NCI-H1930 (cell line): ENCODE measurements at regions not wholly inside any gene's neighbourhood (a gene's known extent, or its start where the extent isn't known, plus 50 kb on each side); places are given as distances from the start of the nearest gene placed in this dataset.
"Not testable (repeated sequence)": the region's sequence is repeated elsewhere in the genome, so short reads cannot be mapped to it uniquely, and the experiment has no call there.

ENCODE experiments used
- DNase-seq, 2 experiments: peaks; one replicate each; lab custom pipeline; 2025; lab: John Stamatoyannopoulos, UW

DNA sequence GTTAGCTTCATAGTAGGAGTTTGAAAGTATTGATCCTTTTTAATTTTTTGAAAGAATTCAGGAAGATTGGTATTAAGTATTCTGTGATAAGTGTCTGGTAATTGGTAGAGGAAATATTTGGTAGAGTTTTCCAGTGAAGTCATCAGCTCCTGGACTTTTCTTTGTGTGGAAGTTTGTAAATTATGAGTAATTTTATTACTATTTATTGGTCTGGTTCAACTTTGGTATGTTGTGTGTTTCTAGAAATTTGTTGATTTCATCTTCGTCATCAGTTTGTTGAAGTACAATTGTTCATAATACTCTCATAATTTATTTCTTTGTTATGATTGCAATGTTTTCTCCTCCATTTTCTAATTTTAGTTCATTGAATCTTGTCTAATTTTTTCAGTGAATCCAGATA is 832.0 kb downstream of the OTOL1 start:
- no peak for DNase-seq

DNA sequence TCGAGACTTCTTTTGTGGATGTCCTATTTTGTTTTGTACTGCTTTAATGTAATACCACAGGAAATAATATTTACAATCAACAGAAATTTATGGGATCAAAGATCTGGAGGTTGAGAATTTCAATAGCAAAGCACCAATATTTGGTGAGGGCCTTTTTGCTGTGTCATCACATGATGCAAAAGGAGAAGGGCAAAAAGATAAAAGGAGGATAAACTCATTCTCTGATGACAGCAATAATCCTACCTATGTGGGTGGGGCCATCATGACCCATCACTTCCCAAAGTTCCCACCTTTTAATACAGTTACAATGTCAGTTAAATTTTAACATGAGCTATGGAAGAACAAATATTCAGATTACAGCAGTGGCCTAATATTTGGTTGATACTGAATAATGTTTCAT is 832.9 kb downstream of the OTOL1 start:
- no peak for DNase-seq

DNA sequence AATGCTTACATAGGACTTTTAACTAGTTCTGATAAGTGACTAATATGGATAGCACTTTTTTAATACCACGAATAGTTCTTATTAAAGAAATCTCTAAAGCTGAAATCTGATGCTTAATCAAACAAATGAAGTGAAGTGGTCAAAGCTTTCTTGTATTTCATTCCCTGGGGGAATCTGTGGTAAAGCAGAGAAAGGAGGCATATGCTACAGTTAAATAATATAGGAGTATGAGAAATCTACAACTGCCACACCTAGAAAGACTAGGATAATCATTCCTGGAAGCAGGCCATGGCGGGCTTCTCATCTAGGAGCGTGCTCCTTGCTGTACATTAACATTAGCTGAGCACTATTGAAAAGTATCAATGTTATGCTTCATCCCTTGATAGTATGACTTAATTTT is 835.7 kb downstream of the OTOL1 start:
- no peak for DNase-seq

DNA sequence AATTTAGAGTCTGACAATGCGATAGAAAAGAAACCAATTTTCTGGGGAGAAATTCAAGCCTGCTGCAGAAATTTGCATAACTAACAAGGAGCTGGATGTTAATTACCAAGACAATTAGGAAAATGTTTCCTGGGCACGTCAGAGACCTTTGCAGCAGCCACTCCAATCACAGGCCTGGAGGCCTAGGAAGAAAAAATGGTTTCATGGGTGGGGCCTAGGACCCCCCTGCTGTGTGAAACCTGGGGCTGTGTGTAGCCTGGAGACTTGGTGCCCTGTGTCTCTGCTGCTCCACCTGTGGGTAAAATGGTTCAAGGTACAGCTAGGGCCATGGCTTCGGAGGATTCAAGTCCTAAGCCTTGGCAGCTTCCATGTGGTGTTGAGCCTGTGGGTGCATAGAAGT is 837.9 kb downstream of the OTOL1 start:
- no peak for DNase-seq

DNA sequence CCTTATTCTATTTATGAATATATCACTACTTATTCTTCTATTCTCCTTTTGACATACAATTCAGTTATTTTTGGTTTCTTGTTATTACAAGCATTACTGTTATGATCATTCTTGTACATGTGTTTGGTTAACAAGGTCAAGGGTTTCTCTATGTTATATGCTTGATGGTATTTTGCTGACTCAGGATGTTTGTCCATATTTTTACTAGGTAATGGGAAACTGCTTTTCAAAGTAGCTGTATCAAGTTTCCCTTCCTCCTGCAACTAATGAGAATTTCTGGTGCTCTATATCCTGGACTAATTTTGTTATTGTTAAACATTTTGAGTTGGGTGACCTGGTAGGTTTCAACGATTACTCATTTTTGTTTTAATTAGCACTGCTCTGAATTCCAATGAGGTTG is 841.0 kb downstream of the OTOL1 start:
- DNase-seq = no peak

DNA sequence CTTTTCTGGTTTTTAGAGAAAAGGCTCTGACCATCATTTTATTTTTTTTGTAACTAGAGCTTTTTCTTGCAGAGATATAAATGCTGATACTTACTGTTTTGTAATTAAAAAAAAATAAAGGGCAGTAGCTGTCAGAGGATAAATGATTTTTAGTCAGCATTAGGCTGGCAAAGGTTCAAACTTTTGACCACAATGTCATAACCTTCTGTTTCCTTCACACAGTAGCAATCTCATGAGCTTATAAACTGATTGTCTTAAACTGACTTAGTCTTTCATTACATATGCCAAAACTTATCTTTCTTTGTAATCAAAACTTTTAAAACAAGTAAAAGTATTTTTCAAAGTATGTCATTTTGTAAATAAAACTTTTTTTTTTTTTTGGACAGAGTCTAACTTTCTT is 841.9 kb downstream of the OTOL1 start:
- DNase-seq = no peak

DNA sequence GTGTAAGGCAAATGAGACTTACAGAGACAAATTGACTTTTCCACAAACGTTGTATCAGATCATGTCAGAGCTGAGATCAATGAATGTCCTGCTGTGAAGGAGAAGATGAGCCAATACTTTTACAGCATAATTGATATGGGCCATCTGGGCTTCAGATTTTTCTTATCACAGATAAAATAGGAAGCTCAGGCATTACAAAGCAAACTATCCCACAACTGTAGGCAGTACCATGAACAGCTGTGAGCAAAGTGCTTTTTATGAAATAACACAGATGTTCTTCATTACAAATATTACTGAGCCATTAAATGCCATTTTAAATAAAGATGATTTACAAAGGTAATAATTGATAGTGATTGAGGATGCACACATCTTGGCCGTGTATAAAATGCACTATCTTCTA is 852.3 kb downstream of the OTOL1 start:
- no peak for DNase-seq

DNA sequence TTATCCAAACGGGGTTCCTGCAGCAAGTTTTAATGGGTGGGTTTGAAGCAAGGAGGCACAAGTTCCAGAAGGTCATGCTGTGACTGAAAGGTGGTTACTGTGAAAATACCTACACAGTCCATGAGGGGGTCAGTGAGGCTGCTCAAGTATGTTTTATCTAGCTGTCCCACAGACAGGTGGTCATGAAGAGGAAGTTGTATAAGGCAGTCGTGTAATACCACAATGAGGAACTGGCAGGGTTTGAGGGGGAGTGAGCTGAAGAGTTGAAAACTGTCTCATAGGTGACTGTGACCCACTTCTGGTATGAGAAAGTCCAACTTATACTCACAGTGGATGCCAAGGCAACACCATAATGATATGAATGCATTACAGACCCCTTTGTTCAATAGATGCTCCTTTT is 856.8 kb downstream of the OTOL1 start:
- no peak for DNase-seq

DNA sequence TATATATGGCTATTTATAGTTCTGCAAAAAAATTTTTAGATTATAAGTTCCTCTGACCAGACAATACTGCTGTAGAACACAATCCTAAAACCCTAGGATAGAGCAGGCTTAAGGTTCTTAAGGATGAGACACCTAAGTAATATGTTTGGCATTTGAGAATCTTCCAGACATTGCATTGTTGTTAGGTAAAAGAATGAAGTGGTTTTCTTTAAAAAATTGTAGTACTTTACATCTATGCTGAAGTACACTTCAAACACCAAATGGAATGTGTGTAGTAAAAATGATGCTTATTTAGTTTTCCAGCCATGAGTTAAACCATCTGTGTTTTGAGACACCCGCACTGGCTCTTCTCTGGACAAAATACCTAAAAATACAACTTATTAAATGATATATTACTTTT is 857.7 kb downstream of the OTOL1 start:
- no peak for DNase-seq

DNA sequence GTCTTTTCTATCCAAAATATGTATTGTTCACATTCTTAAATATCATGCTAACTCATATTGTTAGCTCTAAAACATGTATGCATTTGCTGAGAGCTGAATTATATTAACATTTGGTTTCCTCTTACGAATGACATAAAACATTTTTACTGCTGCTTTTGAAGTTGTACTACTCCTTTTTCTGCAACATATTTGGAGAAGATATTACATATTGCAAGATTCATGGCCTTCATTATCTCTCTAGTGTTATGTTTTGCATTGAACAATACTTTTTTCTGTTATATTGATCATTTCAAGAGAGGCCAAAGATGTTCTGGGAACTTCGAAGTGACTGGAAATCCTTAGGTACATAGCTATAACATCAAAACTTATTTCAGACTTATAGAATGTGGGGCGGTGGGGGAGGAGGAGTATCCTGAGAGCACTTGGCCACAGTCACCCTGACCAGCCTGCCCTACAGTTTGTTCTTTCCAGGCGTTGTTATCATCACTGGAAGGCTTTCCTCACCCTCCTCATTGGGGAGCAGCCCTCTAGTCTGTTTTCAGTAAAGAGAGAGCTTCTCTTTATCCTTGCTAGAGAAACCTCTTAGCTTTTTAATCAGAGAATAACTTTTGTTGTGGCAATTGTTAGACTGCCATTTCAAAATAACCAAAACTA is 868.6 kb downstream of the OTOL1 start:
- no peak for DNase-seq

DNA sequence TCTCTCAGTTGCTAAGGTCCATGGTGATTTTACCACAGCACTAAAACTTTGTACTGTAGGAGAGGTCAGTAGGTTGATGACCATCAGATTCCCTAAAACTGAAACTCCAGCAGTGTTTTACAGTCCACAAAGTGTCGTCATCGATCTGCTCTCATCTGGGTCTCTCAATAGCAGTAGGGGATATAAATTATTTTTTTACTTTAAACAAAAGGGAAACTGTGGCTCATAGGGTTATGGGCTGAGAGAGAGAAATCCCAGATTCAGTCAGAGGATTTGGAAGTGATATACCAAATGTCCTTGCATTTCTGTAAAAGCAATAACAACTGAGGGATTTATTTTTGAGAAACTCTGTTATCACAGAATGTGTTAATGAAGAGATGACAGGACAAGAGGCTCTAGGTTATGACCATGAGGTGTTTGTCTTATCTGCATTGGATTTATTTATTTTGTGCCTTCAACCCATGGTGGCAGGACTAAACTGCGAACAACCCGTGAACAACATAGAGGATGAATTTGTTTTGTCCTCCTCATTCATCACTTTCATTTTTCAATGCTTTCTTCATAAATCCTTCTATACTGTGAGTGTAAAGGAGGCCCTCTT is 869.7 kb downstream of the OTOL1 start:
- no peak for DNase-seq

DNA sequence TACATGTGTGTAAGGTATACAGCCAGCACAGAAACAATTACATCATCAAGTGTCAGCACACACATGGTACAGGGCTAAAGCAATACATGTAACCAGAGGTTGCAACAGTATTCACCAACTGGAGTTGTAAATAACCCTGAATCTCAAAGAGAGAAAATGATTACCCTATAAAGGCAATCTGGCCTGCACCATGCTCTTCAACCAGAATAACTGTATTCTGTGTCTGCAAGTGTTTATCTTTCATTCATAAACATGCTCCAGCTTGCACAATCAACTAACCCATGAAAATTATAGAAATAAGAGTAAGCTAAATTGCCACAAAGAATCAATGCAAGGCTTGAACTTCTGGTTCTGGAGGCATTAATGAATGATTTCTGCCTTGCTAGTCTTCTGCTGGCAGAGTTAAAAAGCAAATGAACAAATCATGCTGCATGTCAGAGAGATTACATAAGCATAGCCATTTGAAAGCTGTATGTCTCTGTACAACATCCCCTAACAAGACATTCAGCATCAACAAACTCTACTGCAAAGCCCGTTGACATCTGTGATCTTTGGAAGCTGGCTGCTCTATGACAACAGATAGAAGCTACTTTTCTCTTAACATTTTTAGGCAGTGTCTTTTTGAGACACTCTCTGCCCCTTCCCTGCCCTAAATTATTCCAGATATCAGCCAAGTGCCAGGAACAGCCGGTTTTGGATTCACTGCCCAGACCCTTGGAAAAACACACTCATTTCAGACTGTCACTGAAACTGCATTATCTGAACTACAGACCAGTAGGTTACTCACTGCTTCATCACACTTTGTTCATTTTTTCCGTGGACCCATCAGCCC is 871.0 kb downstream of the OTOL1 start:
- DNase-seq = no peak

DNA sequence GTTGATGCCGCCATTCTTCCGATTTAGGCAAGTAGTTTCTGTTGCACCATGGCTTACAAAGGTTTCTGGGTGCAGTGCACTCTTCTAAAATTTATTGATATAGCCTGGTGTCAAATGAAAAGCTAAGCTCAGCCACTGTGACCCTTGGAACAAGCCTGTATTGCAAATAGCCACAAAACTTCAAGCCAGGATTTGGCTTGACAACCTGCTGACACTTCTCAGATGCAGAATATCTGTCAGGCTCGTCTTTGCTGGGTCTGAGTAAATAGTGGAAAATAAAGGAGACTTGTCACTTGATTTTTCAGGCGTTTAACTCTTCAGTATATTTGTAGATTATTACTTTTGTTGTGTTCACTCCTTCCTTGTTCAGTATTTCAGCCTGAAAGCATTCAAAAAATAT is 871.8 kb downstream of the OTOL1 start:
- DNase-seq = no peak

DNA sequence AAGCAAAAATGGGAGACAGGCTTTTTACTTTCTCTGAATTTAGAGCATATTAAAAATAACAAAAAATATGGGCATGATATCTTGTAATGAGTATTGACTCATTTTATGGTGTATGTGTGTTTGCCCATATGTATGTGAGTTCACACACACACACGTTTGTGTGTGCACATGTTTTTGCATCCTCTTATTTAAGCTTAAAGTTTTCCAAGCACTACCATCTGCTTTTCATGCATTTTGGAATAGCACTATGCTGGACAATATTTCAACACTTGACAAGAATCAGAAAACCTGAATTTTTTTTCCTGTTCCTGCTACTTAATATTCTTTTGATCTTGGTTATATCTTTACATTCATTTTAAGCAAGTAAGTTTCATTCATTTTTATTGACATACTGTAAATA is 872.7 kb downstream of the OTOL1 start:
- no peak for DNase-seq

DNA sequence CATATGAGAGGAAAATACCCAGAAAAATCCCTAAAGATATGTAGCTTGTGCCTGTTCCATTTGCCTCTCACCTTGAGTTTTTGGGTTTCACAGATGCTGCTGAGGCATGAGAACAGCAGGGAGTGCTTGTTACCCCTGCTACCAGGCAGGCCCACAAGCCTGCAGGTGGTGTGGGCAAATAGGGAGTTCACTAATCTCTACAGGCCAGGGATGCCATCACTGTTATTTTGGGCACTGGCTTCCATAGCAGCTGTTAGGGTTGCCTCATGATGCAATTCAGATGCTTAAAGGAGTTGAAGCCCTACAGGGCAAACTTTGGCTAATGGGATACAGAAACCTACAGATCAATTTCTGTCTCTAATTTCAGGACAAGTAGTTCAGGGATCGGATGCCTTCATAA is 873.5 kb downstream of the OTOL1 start:
- no peak for DNase-seq

DNA sequence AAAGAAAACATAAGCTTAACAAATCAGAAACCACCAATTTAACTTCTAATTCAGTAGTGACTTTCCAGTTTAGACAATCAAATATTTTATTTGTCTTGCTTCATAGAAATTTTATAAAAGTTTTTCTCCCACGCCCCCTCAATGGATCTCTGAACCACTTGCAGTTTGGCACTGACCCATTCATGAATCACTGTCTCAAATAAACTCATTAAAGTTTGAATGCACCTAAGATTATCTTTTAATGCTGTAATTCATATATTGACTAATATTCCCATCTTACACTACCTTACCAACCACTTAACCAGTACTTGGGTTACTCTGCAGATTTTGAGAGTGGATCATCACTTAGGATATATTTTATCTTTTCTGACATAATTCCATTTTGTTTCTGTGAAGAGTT is 880.2 kb downstream of the OTOL1 start:
- no peak for DNase-seq

DNA sequence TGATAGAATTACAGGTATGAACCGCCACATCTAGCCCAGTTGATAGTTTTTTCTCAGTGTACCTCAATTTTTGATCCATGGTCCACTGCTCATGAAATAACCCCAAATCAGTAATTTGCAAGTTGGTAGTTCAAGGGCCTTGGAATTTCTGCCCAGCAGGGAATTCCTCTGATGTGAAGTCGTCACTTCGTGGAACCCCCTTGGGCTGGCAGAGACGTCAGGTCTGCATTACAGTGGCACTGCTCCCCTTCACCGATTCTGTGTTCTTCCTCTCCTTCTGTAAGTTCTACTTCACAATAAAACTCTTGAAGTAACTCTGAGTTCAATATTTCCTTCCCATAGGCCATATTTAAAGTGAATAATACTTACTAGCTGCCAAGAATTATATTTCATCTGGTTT is 881.0 kb downstream of the OTOL1 start:
- DNase-seq = no peak

DNA sequence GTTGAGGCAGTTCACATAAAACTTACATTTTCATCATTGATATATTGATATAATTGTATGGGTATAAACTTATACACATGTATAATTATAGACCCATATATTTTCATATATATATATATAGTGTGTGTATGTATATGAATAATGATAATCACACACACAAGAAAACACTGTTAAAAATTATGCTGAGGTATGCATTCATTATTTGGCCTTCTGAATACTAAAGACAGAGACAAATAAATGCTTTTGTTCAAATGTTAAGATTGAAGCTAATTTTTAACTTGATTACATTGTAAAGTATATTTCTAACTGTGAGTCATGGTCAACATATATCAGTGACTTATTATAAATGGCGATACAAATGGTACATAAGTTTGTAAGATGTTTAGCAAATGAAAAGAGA is 888.8 kb downstream of the OTOL1 start:
- no peak for DNase-seq

DNA sequence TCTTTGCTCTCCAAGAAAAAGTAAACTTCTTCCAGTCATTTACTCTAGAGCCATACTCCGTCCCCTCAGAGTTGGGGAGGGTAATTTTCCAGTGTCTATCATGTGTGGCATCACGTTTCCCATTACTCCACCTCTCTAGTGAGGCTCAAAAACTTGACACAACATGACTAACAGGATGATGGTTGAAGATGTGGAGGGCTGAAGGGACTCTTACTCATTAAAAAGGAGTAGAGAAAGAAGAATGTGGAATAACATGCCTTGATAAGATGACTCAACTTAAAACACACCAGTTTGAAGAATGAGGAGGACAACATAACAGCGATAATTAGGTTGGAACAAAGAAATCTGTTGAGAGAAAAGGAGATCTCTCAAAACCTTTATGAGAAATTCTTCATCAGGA is 894.3 kb downstream of the OTOL1 start:
- DNase-seq = no peak

DNA sequence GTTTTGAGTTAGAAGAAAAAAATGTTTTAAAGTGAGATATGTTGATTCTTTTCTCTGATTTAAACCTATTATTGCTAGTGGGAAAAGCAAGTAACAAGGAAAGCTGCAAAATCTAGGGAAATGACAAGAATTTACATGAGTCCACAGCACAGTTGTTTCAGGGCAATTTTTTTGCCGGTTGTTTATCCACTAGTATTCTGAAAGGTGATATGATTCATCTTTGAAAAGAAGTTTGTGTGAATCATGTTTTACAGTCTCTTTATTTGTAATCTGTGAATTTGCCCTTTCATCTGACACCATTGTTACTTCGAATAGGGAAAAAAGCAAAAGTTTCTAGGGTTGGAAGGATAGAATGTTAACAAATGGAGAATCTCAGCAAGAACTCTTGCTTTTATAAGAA is 894.7 kb downstream of the OTOL1 start:
- DNase-seq = no peak

DNA sequence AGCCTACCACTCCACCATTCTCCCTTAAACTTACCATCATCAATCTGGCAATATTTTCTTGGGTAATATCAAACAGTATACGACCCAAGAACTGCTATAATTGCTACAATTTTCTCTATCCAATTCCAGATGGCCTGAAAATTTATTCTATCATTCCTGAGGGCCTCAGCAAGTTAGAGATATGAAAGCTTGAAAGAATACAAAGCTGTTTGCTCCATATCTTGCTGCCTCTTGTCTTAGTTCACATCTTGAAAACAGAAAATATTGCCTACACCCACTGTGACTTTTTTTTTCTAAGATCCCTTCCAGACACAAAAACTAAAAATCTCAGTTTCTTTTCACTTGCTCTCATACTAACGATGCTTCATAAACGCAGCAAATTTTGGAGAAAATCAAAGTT is 898.9 kb downstream of the OTOL1 start:
- no peak for DNase-seq

DNA sequence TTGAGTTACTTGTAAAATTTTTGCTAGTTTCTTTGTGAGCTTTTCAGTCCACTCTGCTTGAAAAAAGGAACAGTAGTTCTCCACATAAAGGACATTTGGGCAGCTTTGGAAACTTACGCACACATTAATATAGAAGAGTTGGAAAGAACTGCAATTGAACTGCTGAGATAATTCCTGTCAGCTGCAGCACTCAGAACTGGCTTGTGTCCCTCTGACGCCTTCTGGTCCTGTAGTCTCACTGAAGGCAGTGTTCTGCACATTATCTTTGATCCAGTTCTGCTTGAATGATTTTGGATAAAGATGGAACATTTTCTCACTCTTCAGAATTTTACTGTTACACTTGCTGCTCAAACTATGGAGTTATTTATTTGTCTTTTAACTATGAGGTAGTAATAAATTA is 901.9 kb downstream of the OTOL1 start:
- no peak for DNase-seq

DNA sequence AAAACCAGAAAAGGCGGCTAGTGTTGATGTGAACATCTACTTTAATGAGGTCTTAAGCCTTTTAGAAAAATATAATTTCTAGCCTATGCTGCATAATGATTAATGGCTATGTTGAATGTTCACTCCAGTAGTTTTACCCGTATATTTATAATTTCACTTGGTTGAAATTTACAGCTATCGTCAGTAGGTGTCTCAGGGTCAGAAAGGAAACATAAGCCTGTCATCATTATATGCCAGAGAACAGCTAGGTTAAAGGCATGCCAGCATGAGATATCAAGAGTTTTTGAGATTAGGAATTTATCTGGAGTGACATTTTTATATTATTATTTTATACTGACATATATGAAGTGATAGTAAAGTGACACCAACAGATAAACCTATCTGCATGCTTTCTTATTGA is 904.1 kb downstream of the OTOL1 start:
- no peak for DNase-seq

DNA sequence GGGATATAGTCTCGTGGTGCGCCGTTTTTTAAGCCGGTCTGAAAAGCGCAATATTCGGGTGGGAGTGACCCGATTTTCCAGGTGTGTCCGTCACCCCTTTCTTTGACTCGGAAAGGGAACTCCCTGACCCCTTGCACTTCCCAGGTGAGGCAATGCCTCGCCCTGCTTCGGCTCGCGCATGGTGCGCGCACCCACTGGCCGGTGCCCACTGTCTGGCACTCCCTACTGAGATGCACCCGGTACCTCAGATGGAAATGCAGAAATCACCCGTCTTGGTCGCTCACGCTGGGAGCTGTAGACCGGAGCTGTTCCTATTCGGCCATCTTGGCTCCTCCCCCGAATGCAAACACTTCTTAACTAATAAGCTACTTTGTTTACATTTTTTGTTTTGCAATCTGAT is 914.9 kb downstream of the OTOL1 start:
- DNase-seq = not testable (repeated sequence)
